Stimulated activated CD4-positive, alpha-beta T cell treated with anti-CD3 and anti-CD28 coated beads, TNF-alpha, amount 100 ng/mL, for 24 hours (primary cell): ENCODE measurements at regions not wholly inside any gene's neighbourhood (a gene's known extent, or its start where the extent isn't known, plus 50 kb on each side); places are given as distances from the start of the nearest gene placed in this dataset.

Experiments used
- DNase-seq, 3 experiments: peaks; one replicate each; pipeline ENCODE4 v3.0.0-alpha.2; 2020; ENCODE audit warnings: low read depth in 3 of 3

DNA sequence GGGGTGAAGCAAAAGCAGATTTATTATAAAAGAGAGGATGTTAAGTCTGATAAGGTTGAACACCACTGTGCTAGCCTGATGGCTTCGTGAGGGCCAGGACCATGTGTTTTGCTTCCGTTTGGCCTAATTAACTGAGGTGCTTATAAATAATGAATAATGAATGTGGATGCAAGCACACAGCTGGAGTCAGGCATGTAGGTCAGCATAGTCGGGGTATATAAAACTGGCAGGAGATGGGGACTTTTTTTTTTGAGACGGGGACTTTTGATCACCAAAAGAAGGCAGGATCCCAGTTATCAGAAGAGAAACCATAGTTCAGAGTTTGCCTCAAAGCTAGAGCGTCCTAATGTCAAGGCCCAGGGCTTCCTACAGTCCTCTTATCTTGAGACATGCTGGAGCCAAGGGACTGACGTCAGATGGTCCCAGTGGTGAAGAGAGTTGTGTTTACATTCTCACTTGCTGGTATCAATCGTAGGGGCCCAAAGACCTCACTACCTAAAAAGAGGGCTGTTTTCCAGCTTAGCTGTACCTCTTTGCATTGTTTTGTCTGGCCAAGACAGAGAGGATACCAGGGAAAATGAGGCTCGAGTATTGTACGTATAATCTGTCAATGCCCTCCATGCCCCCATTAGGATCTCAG is 50.4 kb downstream of the RTL9 start:
- no peak for DNase-seq

GRCh38 chrX:110409925-110410324 is 51.3 kb downstream of the RTL9 start:
- peak in 1 of 3 experiments; percentile 16 for DNase-seq

DNA sequence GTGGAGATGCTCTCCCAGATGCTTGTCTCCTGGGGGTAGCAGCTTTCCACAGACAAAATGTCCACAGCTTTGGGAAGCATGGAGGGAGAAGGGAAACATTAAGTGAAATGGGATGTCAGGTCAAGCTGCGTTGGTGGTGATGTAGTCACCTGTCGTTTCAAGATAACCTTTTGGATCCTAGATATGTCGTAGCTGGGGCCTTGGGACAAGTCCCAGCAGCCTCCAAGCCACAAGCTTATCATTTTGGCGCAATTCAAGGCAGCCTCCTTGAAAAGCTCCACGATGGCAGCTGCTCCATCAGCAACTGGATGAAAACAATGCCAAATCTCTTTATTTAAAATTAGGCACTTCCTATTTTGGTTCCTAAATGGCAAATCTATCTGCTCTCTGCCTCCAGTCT is 52.0 kb downstream of the RTL9 start:
- DNase-seq = no peak

- peak; percentile 38 to 54 (median 41) for DNase-seq
These were observed 54.5 kb downstream of the RTL9 start for GRCh38 chrX:110412971-110413726.

DNA sequence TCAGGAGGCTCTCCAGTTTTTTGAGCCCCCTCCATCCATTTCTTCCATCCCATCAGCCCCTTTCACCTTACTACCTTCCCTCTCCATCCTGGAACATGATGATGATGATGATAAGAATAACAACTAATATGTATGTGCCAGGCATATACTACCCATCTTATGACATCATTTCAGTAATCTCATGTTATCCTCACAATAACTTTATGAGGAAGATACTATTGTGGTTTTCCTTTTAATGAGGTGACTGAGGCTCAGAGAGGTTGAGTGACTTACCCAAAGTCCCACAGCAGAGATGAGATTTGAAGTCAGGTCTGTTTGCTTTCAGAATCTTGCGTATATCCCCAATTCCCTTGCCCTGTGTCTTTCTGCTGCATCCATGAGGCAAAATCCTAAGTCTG is 55.1 kb downstream of the RTL9 start:
- DNase-seq = no peak

GRCh38 chrX:110414273-110414672 is 55.6 kb downstream of the RTL9 start:
- no peak for DNase-seq

- DNase-seq = no peak
These were observed 56.2 kb downstream of the RTL9 start for GRCh38 chrX:110414679-110415439.

DNA sequence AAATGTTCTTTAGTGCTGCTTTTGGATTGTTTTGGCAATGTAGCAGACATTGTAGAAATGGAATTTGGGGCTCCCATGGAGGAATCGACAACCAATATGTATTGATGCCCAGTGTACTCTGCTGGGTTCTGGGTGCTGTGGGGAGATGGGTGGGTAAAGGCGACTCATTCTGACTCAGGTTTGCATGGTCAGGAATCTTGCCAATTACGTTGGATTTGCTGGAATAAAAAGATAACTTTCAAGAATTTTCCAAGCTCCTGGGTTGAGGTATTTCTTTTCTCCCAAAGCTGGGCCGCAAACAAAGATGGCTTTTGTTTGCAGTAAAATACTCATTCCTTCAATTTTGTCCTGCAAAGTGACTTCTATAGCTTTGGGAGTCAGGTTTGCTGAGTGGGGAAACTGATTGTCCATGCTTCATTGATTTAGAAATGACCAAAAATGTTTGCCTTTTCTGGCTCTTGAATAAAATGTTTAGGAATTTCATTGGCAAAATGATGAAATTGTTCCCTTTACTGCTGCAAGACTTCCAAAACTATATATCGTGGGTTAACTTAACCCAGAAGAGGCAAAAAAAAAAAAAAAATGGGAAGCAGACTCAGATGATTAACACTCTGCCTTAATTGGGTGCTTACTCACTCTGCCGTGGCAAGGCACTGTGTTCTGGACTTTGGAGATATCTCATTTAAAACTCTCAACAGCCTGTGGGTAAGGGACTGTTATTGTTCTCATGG is 57.0 kb downstream of the RTL9 start:
- no peak for DNase-seq

DNA sequence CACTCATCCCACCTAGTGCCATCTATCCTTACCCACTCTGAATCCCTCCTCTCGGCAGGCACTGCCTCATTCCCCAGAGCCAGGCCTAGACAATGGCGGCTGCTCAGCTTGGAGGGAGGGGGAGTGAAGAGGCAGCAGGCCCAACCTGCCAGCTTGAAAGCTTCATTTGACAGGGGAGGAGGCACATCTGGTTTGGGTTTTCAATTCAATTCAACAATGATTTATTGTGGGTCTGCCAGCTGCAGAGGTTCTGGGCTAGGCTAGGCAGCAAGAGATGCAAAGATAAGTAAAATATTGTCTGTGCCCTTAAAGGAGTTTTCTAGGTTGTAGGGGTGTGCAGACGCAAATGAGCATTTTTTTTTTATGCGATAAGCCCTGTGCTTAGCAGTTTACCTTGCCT is 58.5 kb downstream of the RTL9 start:
- no peak for DNase-seq

DNA sequence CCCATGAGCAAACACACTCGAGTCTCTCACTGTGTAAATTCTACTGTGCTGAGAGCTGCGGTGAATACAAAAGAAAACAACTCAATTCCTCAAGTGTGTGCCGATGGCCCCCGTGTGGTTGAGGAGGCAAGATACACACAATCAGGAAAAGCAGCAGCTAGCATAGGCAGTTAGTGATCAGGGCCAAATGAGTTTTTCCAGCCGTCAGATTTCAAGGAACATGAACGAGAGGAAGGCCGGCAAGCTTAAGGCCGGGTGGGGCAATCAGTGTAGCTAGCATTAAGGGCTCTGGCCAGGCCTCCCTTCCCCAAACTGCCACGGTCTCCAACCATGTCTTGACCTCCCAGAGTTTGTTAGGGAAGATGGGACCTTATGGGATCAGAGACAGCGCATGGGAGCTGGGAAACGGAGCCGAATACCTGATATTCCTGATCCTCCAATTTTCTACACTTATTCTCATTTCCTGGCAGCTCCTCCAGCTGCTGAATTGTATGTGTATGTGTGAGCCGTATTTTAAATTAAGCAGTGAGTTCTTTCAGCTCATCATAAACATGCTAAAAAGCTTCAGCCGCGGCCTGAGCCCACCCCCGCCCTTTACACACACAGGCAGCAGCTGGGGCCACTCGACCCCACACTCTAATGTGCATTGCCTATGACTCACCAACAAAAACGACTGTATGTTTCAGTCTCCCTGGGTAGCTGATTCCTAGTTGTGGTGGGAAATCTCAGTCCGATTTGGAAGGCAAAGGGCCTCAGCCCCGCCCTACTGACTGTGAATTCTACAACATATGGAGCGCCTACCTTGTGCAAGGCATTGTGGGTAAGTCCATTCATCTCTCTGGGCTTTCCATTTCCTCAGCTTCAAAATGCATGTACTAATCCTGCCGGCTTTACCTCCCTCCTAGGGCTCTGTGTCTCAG is 59.9 kb downstream of the RTL9 start:
- DNase-seq = no peak

DNA sequence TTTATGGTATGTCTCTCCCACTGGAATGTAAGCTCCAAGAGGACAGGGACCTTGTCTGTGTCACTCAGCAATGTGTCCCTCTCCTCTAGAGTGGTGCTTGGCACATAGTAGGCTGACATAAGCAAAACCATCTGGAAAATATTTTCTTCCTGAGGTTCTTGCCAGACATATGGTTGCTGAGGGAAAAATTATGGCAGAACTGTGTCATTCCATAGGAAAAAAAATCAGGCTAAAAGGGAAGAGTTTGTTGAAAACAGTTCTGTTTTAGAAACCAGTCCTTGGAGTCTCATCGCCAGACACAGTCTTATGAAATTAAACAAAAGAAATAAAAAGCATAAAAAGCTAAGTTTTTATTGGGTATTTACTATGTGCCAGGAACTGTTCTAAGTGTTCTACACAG is 60.9 kb downstream of the RTL9 start:
- no peak for DNase-seq

GRCh38 chrX:110420771-110421499 is 62.3 kb downstream of the RTL9 start:
- no peak for DNase-seq

- DNase-seq = no peak
These were observed 63.1 kb downstream of the RTL9 start for GRCh38 chrX:110421500-110422455.

GRCh38 chrX:110425222-110426154 is 66.8 kb downstream of the RTL9 start:
- DNase-seq = no peak

- DNase-seq = no peak
These were observed 67.5 kb downstream of the RTL9 start for GRCh38 chrX:110426155-110426504.

DNA sequence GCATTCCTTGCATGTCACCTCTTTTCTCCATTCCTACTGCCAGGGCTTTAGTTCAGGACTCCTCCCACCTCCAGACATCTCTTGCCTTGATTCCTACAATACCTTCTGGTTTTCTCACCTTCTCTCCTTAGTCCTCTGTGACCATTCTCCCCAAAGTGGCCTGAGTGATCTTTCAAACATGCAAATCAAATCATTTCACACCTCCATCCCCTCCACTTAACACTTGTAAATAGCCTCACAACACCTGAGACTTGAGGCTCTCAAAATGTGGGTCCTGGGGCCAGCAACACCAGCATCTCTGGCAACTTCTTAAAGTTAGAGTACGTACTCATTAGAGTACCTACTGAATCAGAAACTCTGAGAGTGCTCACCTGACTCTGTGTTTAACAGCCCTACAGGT is 68.4 kb downstream of the RTL9 start:
- DNase-seq = no peak

- no peak for DNase-seq
These were observed 69.5 kb downstream of the RTL9 start for GRCh38 chrX:110428144-110428543.
